ENCODE measurements at regions not wholly inside any gene's neighbourhood (a gene's known extent, or its start where the extent isn't known, plus 50 kb on each side); places are given as distances from the start of the nearest gene placed in this dataset.

- no peak for TF ChIP-seq POLR2AphosphoS5 (IDR thresholded peaks at IDR 0.05; ENCODE audit: insufficient read depth in 1 of 2, low read depth in 1 of 2)
- TF ChIP-seq CTCF (IDR thresholded peaks at IDR 0.05): no peak
- TF ChIP-seq POLR2A (IDR thresholded peaks at IDR 0.05): no peak
- Histone ChIP-seq H3K36me3 (no peaks in the 10 kb centered on the region), H3K9me3 (no peaks in the 10 kb centered on the region), H3K4me1 (no peaks in the 10 kb centered on the region), H3K27me3 (no peaks in the 10 kb centered on the region), H3K4me3 (no peak overlapping the region), H3K27ac (no peak overlapping the region)
- no peak for DNase-seq (ENCODE audit: extremely low spot score in 2 of 2)
- intact Hi-C loops (cut with DNase I): loop anchor here (5.0 kb wide), 1 partner anchor 340 kb away; no protein-coding TSS in a partner anchor
Measured at GRCh38 chr20:22342410-22342809, 242.0 kb downstream of the FOXA2 start.

GRCh38 chr20:22341508-22341907 is 242.9 kb downstream of the FOXA2 start:
- intact Hi-C loops (cut with DNase I): loop anchor here (5.0 kb wide), 1 partner anchor 341 kb away; no protein-coding TSS in a partner anchor
- Histone ChIP-seq H3K9me3 (no peaks in the 10 kb centered on the region), H3K27me3 (no peaks in the 10 kb centered on the region), H3K4me1 (no peaks in the 10 kb centered on the region), H3K27ac (no peak overlapping the region), H3K36me3 (no peaks in the 10 kb centered on the region), H3K4me3 (no peak overlapping the region)
- DNase-seq (ENCODE audit: extremely low spot score in 2 of 2): no peak
- TF ChIP-seq POLR2AphosphoS5 (IDR thresholded peaks at IDR 0.05; ENCODE audit: insufficient read depth in 1 of 2, low read depth in 1 of 2) (no peak), POLR2A (IDR thresholded peaks at IDR 0.05) (no peak), CTCF (IDR thresholded peaks at IDR 0.05) (no peak)

GRCh38 chr20:22339946-22340345 is 244.4 kb downstream of the FOXA2 start:
- Histone ChIP-seq H3K27me3 (no peaks in the 10 kb centered on the region), H3K4me1 (no peaks in the 10 kb centered on the region)

GRCh38 chr20:22339091-22339881 is 245.1 kb downstream of the FOXA2 start:
- H3K27ac ChIP-seq: no peak overlapping the region
- H3K4me1 ChIP-seq: no peaks in the 10 kb centered on the region
- no peak for DNase-seq (ENCODE audit: extremely low spot score in 2 of 2)
- no peaks in the 10 kb centered on the region for H3K36me3 ChIP-seq
- no peaks in the 10 kb centered on the region for H3K27me3 ChIP-seq
- intact Hi-C loops (cut with DNase I): no loop called here
- H3K4me3 ChIP-seq: no peak overlapping the region
- H3K9me3 ChIP-seq: no peaks in the 10 kb centered on the region
- TF ChIP-seq POLR2A (IDR thresholded peaks at IDR 0.05) (no peak), CTCF (IDR thresholded peaks at IDR 0.05) (peak; percentile 53 to 60 (median 57)), POLR2AphosphoS5 (IDR thresholded peaks at IDR 0.05; ENCODE audit: insufficient read depth in 1 of 2, low read depth in 1 of 2) (no peak)

More at GRCh38 chr20:22339946-22340345, 244.4 kb downstream of the FOXA2 start:
- Histone ChIP-seq H3K36me3 (no peaks in the 10 kb centered on the region), H3K9me3 (no peaks in the 10 kb centered on the region), H3K27ac (no peak overlapping the region), H3K4me3 (no peak overlapping the region)
- no peak for DNase-seq (ENCODE audit: extremely low spot score in 2 of 2)
- TF ChIP-seq POLR2A (IDR thresholded peaks at IDR 0.05) (no peak), CTCF (IDR thresholded peaks at IDR 0.05) (no peak)
- intact Hi-C loops (cut with DNase I): loop anchor here (5.0 kb wide), 1 partner anchor 342 kb away; no protein-coding TSS in a partner anchor

GRCh38 chr20:22338140-22338708 is 246.1 kb downstream of the FOXA2 start:
- no peak for TF ChIP-seq CTCF (IDR thresholded peaks at IDR 0.05)
- TF ChIP-seq POLR2A (IDR thresholded peaks at IDR 0.05): no peak
- no peak for TF ChIP-seq POLR2AphosphoS5 (IDR thresholded peaks at IDR 0.05; ENCODE audit: insufficient read depth in 1 of 2, low read depth in 1 of 2)
- intact Hi-C loops (cut with DNase I): no loop called here
- no peak overlapping the region for H3K4me3 ChIP-seq
- H3K9me3 ChIP-seq: no peaks in the 10 kb centered on the region
- no peak for DNase-seq (ENCODE audit: extremely low spot score in 2 of 2)
- no peaks in the 10 kb centered on the region for H3K36me3 ChIP-seq
- no peak overlapping the region for H3K27ac ChIP-seq
- no peaks in the 10 kb centered on the region for H3K27me3 ChIP-seq
- no peaks in the 10 kb centered on the region for H3K4me1 ChIP-seq

Measured in vagina (tissue), 2 donors.